HuH-7 (cell line): ENCODE measurements at regions not wholly inside any gene's neighbourhood (a gene's known extent, or its start where the extent isn't known, plus 50 kb on each side); places are given as distances from the start of the nearest gene placed in this dataset.
"Not testable (repeated sequence)": the region's sequence is repeated elsewhere in the genome, so short reads cannot be mapped to it uniquely, and the experiment has no call there.

Experiments
- DNase-seq: peaks from one replicate; pipeline ENCODE4 v3.0.0; 2011; ENCODE audit warnings: low spot score

DNA sequence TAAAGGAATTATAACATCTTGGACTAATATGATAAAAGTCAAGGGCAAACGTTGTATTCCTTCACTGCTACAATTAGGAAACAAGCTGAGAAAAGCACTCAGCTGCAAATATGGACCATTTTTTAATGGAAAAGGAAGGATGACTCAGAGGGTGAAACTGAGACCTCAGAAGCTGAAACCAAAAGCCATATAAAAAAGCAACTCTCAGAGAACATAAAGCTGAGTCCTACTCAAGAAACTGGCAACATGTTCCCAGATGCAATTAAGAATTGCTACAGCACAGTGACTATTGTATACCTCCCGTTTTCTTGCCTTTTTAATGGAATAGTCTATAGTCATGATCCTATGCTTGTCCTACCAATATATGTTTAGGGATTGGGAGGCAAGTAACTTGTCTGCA is 1106.4 kb upstream of the INTU start:
- no peak for DNase-seq

GRCh38 chr4:126529997-126530396 is 1102.8 kb upstream of the INTU start:
- DNase-seq = no peak

DNA sequence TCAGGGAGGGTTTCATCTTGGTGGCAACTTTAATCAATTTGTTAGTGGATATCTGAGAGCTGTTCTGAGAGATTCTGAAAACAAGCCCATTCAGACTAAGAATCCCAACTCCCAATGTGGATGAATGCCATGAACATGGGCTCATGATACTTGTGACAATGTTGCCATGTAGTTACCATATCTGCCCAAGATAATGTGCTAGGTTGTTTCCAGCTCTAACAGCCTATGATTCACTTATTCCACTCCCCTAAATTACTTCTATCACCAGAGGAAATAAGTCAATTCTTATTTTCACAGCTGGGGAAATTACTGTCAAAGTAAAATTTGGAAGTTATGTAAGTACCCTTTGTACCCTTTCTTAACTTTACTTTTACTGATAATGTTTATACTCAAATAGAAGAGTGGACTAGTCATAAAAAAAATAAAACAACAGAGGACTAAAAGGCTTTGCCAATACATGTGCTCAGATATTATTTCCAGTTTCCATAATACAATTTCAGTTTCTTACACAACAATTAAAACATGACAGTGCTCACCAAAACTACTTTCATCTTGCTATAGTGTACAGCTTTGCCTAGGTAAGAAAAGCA is 1101.7 kb upstream of the INTU start:
- DNase-seq = no peak

DNA sequence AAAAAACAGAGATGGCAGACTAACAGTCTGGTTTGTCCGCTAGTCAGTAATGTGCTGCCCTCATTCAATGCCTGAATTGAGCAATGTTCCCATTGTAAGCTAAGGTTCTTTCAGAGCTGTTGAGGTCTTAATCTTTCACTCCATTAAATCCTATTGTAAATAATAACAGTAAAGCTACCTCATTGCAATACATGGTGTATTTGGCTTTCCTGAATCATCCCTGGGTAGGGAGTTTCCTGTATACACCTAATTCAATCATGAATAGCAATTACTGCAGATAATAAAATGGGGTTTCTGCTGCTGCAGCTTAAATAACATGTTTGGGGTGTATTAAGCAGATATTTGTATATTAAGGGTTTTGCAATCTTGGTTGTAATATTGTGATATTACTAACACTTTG is 1100.2 kb upstream of the INTU start:
- no peak for DNase-seq

DNA sequence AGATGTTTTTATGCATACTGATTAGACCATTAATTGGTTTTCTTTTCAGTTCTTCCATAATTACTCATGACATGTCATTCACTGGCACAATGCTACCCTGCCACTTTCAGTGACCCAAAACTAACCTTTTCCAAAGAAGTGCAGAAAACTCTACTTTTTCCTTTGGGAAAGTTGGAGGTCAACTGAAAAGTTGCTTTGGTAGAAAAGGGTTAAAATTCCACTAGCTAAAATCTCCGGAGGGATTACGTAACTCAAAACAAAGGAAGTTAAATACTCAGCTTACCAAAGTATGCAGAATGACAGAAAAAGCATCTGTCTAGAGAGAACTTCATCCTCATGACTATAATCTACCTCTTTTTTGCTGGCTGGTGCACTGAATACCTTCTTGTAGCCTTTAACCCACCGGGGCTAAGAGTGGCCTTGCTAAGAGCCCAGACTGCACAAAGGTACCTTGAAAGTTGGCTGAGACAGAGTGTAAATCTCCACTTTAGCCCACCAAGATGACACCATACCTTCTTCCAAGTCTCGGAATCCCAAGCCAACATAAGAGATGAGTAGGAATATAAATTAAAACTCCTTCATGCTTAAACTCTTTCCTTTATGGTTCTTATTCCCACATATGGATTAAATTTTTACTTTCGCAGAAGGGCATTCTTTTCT is 1099.5 kb upstream of the INTU start:
- DNase-seq = no peak

DNA sequence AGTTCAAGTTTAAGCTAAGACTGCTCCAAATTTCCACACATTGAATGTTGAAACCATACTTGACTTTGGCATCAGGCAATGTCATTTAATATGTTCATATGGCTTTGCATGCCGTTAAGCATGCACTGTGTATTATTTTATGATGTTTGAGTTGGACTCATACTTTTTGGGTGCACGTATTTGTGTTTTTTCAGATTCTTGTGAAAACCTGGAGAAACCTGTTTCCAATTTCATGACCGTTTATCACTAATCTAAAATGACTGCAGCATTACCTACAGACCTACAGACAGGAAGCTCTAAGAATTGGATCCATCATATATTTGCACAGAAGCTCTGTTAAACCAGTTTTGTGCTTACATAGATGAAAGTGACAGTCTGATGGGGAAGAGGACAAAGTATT is 1093.0 kb upstream of the INTU start:
- no peak for DNase-seq

DNA sequence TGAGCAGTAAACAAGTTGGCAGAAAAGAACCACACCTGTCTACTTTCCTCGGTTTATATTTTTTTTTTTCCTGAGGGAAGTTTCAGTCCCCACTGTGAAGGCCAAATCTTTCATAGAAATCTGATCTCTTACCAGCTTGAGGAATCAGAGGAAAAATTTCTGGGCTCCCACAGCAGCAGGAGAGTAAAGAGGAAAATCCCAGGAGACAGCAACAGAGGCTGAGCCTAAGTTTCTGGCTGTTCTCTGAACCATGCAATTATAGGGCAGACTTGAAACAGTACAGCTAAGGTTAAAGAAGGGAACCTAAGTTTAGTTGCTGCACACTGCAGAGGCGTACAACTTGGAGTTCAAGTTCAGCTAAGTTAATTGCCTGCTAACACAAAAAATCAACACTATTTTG is 1090.9 kb upstream of the INTU start:
- DNase-seq = no peak

GRCh38 chr4:126544276-126544675 is 1088.5 kb upstream of the INTU start:
- no peak for DNase-seq

- not testable (repeated sequence) for DNase-seq
Measured at GRCh38 chr4:126546197-126546596, 1086.6 kb upstream of the INTU start.

- DNase-seq = no peak
Measured at GRCh38 chr4:126547352-126547751, 1085.4 kb upstream of the INTU start.

- DNase-seq = no peak
Measured at GRCh38 chr4:126548890-126549289, 1083.9 kb upstream of the INTU start.

DNA sequence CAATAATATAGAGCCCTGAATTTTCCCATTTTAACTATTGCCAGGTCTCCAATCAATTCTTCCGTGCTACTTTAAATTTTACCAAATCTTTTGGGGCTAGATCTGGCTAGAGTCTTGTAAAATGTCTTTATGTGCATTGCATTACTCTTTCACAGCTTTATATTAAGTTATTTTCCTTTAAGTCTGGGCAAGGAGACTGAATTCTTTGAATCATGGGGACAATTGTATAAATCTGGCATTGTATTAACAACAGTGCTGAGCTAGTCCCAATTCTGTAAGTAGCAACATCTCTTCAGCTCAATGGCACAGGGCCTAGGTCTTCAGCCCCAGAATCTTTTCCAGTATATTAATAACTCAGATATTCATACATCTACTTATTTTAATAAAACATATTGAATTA is 1080.4 kb upstream of the INTU start:
- DNase-seq = no peak

- DNase-seq = no peak
Measured at GRCh38 chr4:126553248-126553647, 1079.5 kb upstream of the INTU start.

GRCh38 chr4:126558596-126558995 is 1074.2 kb upstream of the INTU start:
- DNase-seq = no peak

- no peak for DNase-seq
Measured at GRCh38 chr4:126559961-126560360, 1072.8 kb upstream of the INTU start.

DNA sequence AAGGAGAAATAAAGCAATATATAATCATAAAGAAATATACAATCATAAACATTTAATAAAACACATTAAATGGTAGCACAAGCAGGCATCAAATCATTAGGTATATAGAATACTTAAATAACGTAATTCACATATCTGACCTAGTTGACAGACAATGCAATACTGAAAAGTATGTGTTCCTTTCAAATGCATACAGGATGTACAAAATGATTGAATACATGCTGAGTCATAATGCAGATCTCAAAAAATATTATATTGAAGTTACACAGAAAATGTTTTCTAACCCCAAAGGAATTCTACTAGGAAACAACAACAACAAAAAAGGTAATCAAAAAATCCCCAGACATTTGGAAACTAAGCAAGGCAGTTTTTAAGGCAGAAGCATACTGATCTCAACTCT is 1072.0 kb upstream of the INTU start:
- no peak for DNase-seq

GRCh38 chr4:126563389-126563788 is 1069.4 kb upstream of the INTU start:
- DNase-seq = no peak

- no peak for DNase-seq
Measured at GRCh38 chr4:126564283-126564854, 1068.4 kb upstream of the INTU start.

DNA sequence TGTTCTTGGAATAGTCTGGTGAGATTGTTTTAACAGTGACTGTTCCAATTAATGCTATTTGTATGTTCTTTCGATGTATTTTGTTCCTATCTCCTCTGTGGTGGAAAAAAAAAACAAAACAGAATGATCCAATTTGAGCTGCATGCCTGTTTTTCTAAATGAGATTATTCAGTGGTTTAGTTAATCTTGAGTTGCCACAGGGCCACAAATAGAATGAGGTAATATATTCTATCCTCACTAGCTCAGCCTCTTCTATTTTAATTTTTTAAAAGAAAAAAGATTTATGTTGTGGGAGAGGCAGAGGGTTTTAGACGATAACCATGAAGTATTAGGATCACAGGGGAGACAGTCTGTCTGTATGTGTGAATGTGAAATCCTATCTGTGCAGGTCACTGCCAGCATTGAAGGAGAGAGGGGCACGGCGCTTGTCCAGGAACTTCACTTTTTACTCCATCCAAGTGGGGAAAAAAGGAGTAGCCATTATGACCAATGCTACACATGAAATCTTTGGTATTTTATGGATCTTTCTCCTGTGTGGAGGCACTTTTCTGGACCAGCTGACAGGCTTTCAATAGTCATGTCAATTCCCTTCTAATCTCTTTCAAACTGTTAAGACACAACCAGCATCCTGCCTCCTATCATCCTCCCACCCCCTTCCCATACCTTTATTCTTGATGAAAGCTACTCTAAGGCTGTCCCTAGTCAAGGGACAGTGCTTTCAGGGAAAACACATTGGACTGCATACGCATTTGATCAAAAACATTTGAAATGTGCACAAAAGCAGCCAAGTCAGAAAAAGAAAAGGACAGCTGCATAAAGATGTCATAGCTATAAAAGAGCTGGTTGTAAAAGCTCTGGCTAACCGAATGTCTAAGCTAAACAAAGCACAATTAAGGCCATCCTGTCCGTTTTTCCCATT is 1063.8 kb upstream of the INTU start:
- DNase-seq = no peak

GRCh38 chr4:126572264-126572663 is 1060.5 kb upstream of the INTU start:
- DNase-seq = no peak

DNA sequence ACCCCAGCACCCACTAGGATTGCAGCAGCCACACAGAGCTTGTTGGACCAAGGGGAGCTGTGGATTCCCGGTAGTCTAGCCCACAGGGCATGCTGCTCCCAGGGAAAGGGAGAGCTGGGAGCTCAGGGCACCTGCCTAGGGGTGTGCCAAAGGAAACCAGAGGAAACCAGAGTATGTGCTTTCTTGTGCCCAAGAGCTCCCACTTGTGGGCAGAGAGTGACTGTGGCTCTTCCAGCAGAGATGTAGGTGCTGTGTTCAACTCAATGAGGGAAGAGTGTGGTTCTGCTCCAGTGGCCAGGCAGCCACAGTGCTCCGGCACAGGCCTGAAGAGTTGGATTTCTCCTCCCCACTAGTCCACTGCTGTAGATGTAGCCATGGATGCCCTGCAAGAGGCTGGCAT is 1050.0 kb upstream of the INTU start:
- DNase-seq = no peak

DNA sequence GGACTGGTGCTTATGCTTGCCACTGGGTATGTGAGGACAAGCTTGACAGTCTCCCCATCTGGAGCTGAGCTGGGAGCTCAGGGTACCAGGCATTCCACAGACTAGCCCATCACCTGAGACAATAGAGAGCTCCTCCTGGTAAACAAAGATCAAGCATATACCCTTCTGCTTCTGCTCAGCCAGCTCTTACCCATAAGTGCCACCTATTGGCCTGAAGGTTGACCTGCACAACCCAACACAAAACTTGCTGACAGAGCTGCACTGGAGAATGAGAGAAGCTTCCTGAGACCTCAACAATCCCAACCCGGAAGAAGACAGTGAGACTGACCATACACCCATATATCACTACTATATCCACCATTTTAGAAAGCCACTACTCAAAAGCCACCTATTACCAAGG is 1049.2 kb upstream of the INTU start:
- no peak for DNase-seq

GRCh38 chr4:126591583-126591982 is 1041.2 kb upstream of the INTU start:
- DNase-seq = no peak
